Erythroblast (primary cell): ENCODE measurements at regions not wholly inside any gene's neighbourhood (a gene's known extent, or its start where the extent isn't known, plus 50 kb on each side); places are given as distances from the start of the nearest gene placed in this dataset.

Source experiments
- GATA1 ChIP-seq: IDR thresholded peaks from 2 replicates; pipeline ENCODE4 v1.6.1; 2011; ENCODE audit warnings: low read depth, mild to moderate bottlenecking, control low read depth, low read length, moderate library complexity
- POLR2A ChIP-seq: IDR thresholded peaks from 2 replicates; pipeline ENCODE4 v1.6.1; 2011; ENCODE audit warnings: mild to moderate bottlenecking, low read length

GRCh38 chr6:4281341-4282293 is 146.2 kb upstream of the ECI2 start:
- no peak for TF ChIP-seq POLR2A
- no peak for TF ChIP-seq GATA1
